GM13976 (cell line): ENCODE measurements at regions not wholly inside any gene's neighbourhood (a gene's known extent, or its start where the extent isn't known, plus 50 kb on each side); places are given as distances from the start of the nearest gene placed in this dataset.

ENCODE experiments used
- DNase-seq: peaks from one replicate; pipeline ENCODE4 v3.0.0; 2012; ENCODE audit warnings: low spot score
- CTCF ChIP-seq: IDR thresholded peaks from 2 replicates; pipeline ENCODE4 v1.5.1; 2012; ENCODE audit warnings: borderline replicate concordance, mild to moderate bottlenecking; ENCODE audit not compliant: insufficient read depth; ENCODE audit errors: extremely low read depth, missing control alignments, control extremely low read depth
- in situ Hi-C: fragments of 300-500 bp; cut with MboI; formaldehyde crosslinking; loops from one replicate; pipeline ENCODE4 v1.12.0; 2022; ENCODE audit warnings: low sequenced_read_pairs, mixed read lengths, inconsistent platforms; ENCODE audit not compliant: unreplicated experiment

GRCh38 chr21:32070676-32071330 lies 198.0 kb downstream of the HUNK start:
- no peak for TF ChIP-seq CTCF
- in situ Hi-C loops: no loop called here
- no peak for DNase-seq

DNA sequence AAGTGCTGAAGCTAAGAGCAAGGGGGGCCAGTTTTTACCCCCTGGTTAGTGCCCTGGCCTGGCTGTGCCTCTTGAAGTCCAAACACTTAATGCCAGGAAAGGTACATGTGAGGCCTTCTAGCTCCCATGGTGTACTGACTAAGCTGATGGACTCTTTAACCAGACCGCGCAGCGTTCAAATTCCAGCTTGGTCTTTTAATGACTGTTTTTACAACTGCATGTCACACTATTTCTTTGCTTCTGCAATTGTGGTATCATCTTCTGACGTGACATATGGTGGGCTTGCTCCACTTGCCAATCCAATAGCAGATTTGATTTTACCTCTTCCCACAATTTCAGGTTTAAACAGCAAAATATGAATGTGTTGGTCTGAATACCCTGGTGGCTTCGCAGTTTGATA lies 197.3 kb downstream of the HUNK start:
- no peak for DNase-seq
- TF ChIP-seq CTCF: no peak
- in situ Hi-C loops: no loop called here

DNA sequence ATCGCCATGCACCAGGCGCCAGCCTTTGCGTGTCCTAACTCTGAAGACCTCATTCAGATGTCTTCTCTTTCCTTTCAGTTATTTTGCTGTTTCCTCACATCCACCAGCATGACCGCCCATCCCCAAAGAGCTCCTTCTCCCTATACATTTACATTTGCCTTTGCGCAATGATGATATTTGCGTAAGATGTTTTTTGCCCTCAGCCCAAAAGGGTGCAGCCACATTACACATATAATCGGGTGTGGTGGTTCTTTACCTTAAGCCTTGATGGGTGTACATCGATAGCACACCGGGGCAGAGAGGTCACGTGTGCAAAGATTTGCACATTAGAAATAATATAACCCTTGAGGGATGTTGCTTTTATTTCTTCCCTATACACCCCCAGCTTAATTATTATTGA lies 192.8 kb downstream of the HUNK start:
- no peak for DNase-seq
- in situ Hi-C loops: no loop called here
- TF ChIP-seq CTCF: no peak

- DNase-seq: no peak
- in situ Hi-C loops: no loop called here
Observed at GRCh38 chr21:32064281-32064910, 191.6 kb downstream of the HUNK start.

GRCh38 chr21:32062591-32063227 lies 189.9 kb downstream of the HUNK start:
- in situ Hi-C loops: no loop called here
- DNase-seq: no peak
- no peak for TF ChIP-seq CTCF

More at GRCh38 chr21:32064281-32064910, 191.6 kb downstream of the HUNK start:
- no peak for TF ChIP-seq CTCF

DNA sequence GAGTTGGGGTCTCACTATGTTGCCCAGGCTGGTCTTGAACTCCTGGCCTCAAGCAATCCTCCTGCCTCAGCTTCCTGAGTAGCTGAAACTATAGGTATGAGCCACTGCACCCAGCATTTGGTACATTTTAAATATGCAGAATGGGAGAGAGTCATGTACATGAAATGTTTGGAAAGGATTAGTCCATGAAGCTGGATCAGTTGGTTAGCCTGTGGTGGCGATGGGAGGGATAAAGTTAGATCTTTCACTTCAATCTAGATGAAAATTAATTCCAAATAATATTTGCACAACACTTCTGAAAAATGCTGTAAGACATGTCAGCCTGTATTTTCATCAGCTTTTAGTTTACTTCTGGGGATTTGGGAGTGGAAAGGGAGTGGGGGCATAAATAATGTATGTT lies 188.9 kb downstream of the HUNK start:
- no peak for DNase-seq
- in situ Hi-C loops: no loop called here
- no peak for TF ChIP-seq CTCF
